Stimulated activated CD4-positive, alpha-beta T cell treated with anti-CD3 and anti-CD28 coated beads, TNF-alpha, amount 100 ng/mL, for 4 hours (primary cell): ENCODE measurements at regions not wholly inside any gene's neighbourhood (a gene's known extent, or its start where the extent isn't known, plus 50 kb on each side); places are given as distances from the start of the nearest gene placed in this dataset.
"Not testable (repeated sequence)": the region's sequence is repeated elsewhere in the genome, so short reads cannot be mapped to it uniquely, and the experiment has no call there.

Experiments
- DNase-seq, 3 experiments: peaks; one replicate each; pipeline ENCODE4 v3.0.0-alpha.2; 2020; ENCODE audit warnings: low read depth in 3 of 3

- no peak for DNase-seq
These were observed 50.5 kb upstream of the MAP4K3 start for GRCh38 chr2:39487398-39488250.

- DNase-seq = no peak
These were observed 51.4 kb upstream of the MAP4K3 start for GRCh38 chr2:39488450-39488849.

- DNase-seq = no peak
These were observed 53.5 kb upstream of the MAP4K3 start for GRCh38 chr2:39490586-39490985.

- DNase-seq = no peak
These were observed 54.6 kb upstream of the MAP4K3 start for GRCh38 chr2:39491653-39492052.

- DNase-seq = no peak
These were observed 55.1 kb upstream of the MAP4K3 start for GRCh38 chr2:39492095-39492590.

GRCh38 chr2:39492716-39493115 is 55.6 kb upstream of the MAP4K3 start:
- no peak for DNase-seq

GRCh38 chr2:39494784-39495251 is 57.7 kb upstream of the MAP4K3 start:
- no peak for DNase-seq

GRCh38 chr2:39497082-39497801 is 60.2 kb upstream of the MAP4K3 start:
- no peak for DNase-seq

- not testable (repeated sequence) for DNase-seq
These were observed 61.1 kb upstream of the MAP4K3 start for GRCh38 chr2:39498176-39498575.

GRCh38 chr2:39498786-39499185 is 61.7 kb upstream of the MAP4K3 start:
- DNase-seq = no peak

- DNase-seq = no peak
These were observed 62.3 kb upstream of the MAP4K3 start for GRCh38 chr2:39499336-39499735.

- no peak for DNase-seq
These were observed 64.3 kb upstream of the MAP4K3 start for GRCh38 chr2:39501412-39501811.

- DNase-seq = no peak
These were observed 66.2 kb upstream of the MAP4K3 start for GRCh38 chr2:39503277-39503676.

GRCh38 chr2:39504790-39505335 is 67.8 kb upstream of the MAP4K3 start:
- no peak for DNase-seq

GRCh38 chr2:39506215-39506614 is 69.1 kb upstream of the MAP4K3 start:
- DNase-seq = no peak

- DNase-seq = no peak
These were observed 71.1 kb upstream of the MAP4K3 start for GRCh38 chr2:39508198-39508597.

- DNase-seq = no peak
These were observed 73.1 kb upstream of the MAP4K3 start for GRCh38 chr2:39510140-39510539.

GRCh38 chr2:39511219-39511604 is 74.1 kb upstream of the MAP4K3 start:
- no peak for DNase-seq

GRCh38 chr2:39511605-39512433 is 74.7 kb upstream of the MAP4K3 start:
- no peak for DNase-seq

GRCh38 chr2:39512434-39512935 is 75.4 kb upstream of the MAP4K3 start:
- DNase-seq = no peak

- DNase-seq = no peak
These were observed 75.9 kb upstream of the MAP4K3 start for GRCh38 chr2:39512941-39513340.
